Naive thymus-derived CD4-positive, alpha-beta T cell (primary cell): ENCODE measurements at regions not wholly inside any gene's neighbourhood (a gene's known extent, or its start where the extent isn't known, plus 50 kb on each side); places are given as distances from the start of the nearest gene placed in this dataset.

Experiments
- ATAC-seq: fragments of 150-1000 bp; cut with Tn5 transposase; 2 replicates; pipeline ENCODE4 v1.10.0; 2021; ENCODE audit warnings: mild to moderate bottlenecking, moderate library complexity
- CTCF ChIA-PET: fragments of 350-600 bp; sonication (Branson Sonifier 250); formaldehyde crosslinking; loops from one replicate; lab custom pipeline; 2021; ENCODE audit warnings: antibody characterized with exemption; lab: Charles Lee
- POLR2A ChIA-PET: fragments of 350-600 bp; sonication (Branson Sonifier 250); formaldehyde crosslinking; loops from one replicate; lab custom pipeline; 2021; ENCODE audit warnings: antibody characterized with exemption, inconsistent platforms; lab: Charles Lee
- DNase-seq, 9 donors: peaks; one replicate each; pipeline versions ENCODE4 v3.0.0 to v3.0.0-alpha.2; 2020 to 2022; ENCODE audit warnings: mixed read lengths in 1 of 9
- H3K27ac ChIP-seq: one replicate; pipeline ENCODE4 v1.7.0; 2013; ENCODE audit warnings: mild to moderate bottlenecking, low read depth, low read length, moderate library complexity
- H3K27me3 ChIP-seq, 2 donors: one replicate each; pipeline ENCODE4 v1.7.0; 2013; ENCODE audit warnings: low read length in 2 of 2, mild to moderate bottlenecking in 2 of 2, moderate library complexity in 2 of 2; ENCODE audit not compliant: control insufficient read depth in 2 of 2, insufficient read depth in 2 of 2
- H3K36me3 ChIP-seq, 3 experiments: 1 replicate in 2 of 3; 2 replicates in 1 of 3; pipeline ENCODE4 v1.7.0; 2013; ENCODE audit warnings: low read length in 3 of 3, mild to moderate bottlenecking in 3 of 3, moderate library complexity in 1 of 3; ENCODE audit not compliant: insufficient read depth in 3 of 3, control insufficient read depth in 2 of 3
- H3K4me1 ChIP-seq, 2 donors: one replicate each; pipeline ENCODE4 v1.7.0; 2013; ENCODE audit warnings: low read length in 2 of 2, mild to moderate bottlenecking in 2 of 2, moderate library complexity in 1 of 2; ENCODE audit not compliant: control insufficient read depth in 2 of 2, insufficient read depth in 2 of 2
- H3K4me3 ChIP-seq: 2 replicates; pipeline ENCODE4 v1.7.0; 2013; ENCODE audit warnings: mild to moderate bottlenecking, low read length
- H3K9me3 ChIP-seq, 3 experiments: 1 replicate in 2 of 3; 2 replicates in 1 of 3; pipeline ENCODE4 v1.7.0; 2013; ENCODE audit warnings: low read length in 3 of 3; ENCODE audit not compliant: control insufficient read depth in 2 of 3
- H3K27ac Mint-ChIP-seq, 9 donors: one replicate each; pipeline ENCODE4 v1.8.0; 2020 to 2022; ENCODE audit warnings: mixed read lengths in 9 of 9, mild to moderate bottlenecking in 8 of 9, moderate library complexity in 5 of 9, inconsistent platforms in 2 of 9
- H3K27me3 Mint-ChIP-seq, 5 donors: one replicate each; pipeline ENCODE4 v1.8.0; 2021 to 2022; ENCODE audit warnings: mixed read lengths in 5 of 5, mild to moderate bottlenecking in 1 of 5
- H3K36me3 Mint-ChIP-seq, 5 donors: one replicate each; pipeline ENCODE4 v1.8.0; 2020 to 2022; ENCODE audit warnings: mixed read lengths in 5 of 5, mild to moderate bottlenecking in 3 of 5, inconsistent platforms in 1 of 5
- H3K4me1 Mint-ChIP-seq, 7 donors: one replicate each; pipeline ENCODE4 v1.8.0; 2020 to 2022; ENCODE audit warnings: mixed read lengths in 7 of 7, mild to moderate bottlenecking in 3 of 7, inconsistent platforms in 1 of 7
- H3K4me3 Mint-ChIP-seq, 10 donors: one replicate each; pipeline ENCODE4 v1.8.0; 2020 to 2022; ENCODE audit warnings: mild to moderate bottlenecking in 10 of 10, mixed read lengths in 10 of 10, moderate library complexity in 6 of 10, inconsistent platforms in 2 of 10
- H3K9me3 Mint-ChIP-seq, 11 donors: one replicate each; pipeline ENCODE4 v1.8.0; 2020 to 2022; ENCODE audit warnings: mixed read lengths in 11 of 11, mild to moderate bottlenecking in 4 of 11, inconsistent platforms in 1 of 11, moderate library complexity in 1 of 11
- intact Hi-C, 2 donors: fragments of 100-400 bp; cut with micrococcal nuclease; formaldehyde crosslinking; loops; one replicate each; pipeline ENCODE4 v1.15.1; 2023

- no peaks in the 10 kb centered on the region for H3K27me3 ChIP-seq
- DNase-seq: no peak
- H3K36me3 ChIP-seq: no peaks in the 10 kb centered on the region
- no peaks in the 10 kb centered on the region for H3K9me3 ChIP-seq
- ATAC-seq: no peak
- CTCF ChIA-PET: no interaction called here
- no peak overlapping the region for H3K4me3 ChIP-seq
- Mint-ChIP-seq H3K27me3 (peaks cover 0 to 6% (median 0%) of the 10 kb centered on the region in 5 donors), H3K27ac (no peak overlapping the region), H3K4me3 (no peak overlapping the region), H3K9me3 (peaks cover 1 to 18% (median 5%) of the 10 kb centered on the region in 11 donors), H3K4me1 (no peaks in the 10 kb centered on the region), H3K36me3 (peaks cover 0 to 3% (median 0%) of the 10 kb centered on the region in 5 donors)
- no peaks in the 10 kb centered on the region for H3K4me1 ChIP-seq
- intact Hi-C loops: no loop called here
- H3K27ac ChIP-seq: no peak overlapping the region
- POLR2A ChIA-PET: no interaction called here
These were observed 208.1 kb upstream of the TENM4 start for GRCh38 chr11:79648766-79649520.

- H3K4me1 ChIP-seq: no peaks in the 10 kb centered on the region
- H3K27ac ChIP-seq: no peak overlapping the region
- H3K9me3 ChIP-seq: no peaks in the 10 kb centered on the region
- no peaks in the 10 kb centered on the region for H3K36me3 ChIP-seq
- intact Hi-C loops: no loop called here
- H3K4me3 ChIP-seq: no peak overlapping the region
- peaks cover 0 to 6% (median 0%) of the 10 kb centered on the region in 5 donors for H3K27me3 Mint-ChIP-seq
- H3K36me3 Mint-ChIP-seq: peaks cover 0 to 3% (median 0%) of the 10 kb centered on the region in 5 donors
- no peak overlapping the region for H3K27ac Mint-ChIP-seq
- ChIA-PET POLR2A (no interaction called here), CTCF (no interaction called here)
- ATAC-seq: no peak
- DNase-seq: no peak
- no peaks in the 10 kb centered on the region for H3K27me3 ChIP-seq
- H3K4me1 Mint-ChIP-seq: no peaks in the 10 kb centered on the region
- H3K9me3 Mint-ChIP-seq: peaks cover 0 to 11% (median 5%) of the 10 kb centered on the region in 11 donors
- H3K4me3 Mint-ChIP-seq: no peak overlapping the region
These were observed 196.4 kb upstream of the TENM4 start for GRCh38 chr11:79637219-79637618.

- H3K27ac ChIP-seq: no peak overlapping the region
- ATAC-seq (no peak), DNase-seq (no peak)
- H3K4me1 ChIP-seq: no peaks in the 10 kb centered on the region
- no peaks in the 10 kb centered on the region for H3K36me3 ChIP-seq
- no peaks in the 10 kb centered on the region for H3K27me3 Mint-ChIP-seq
- CTCF ChIA-PET: no interaction called here
- H3K27ac Mint-ChIP-seq: no peak overlapping the region
- peaks cover 0 to 9% (median 2%) of the 10 kb centered on the region in 11 donors for H3K9me3 Mint-ChIP-seq
- no peak overlapping the region for H3K4me3 Mint-ChIP-seq
- H3K36me3 Mint-ChIP-seq: no peaks in the 10 kb centered on the region
- H3K4me3 ChIP-seq: no peak overlapping the region
- POLR2A ChIA-PET: no interaction called here
- no peaks in the 10 kb centered on the region for H3K9me3 ChIP-seq
- H3K4me1 Mint-ChIP-seq: no peaks in the 10 kb centered on the region
- intact Hi-C loops: no loop called here
- no peaks in the 10 kb centered on the region for H3K27me3 ChIP-seq
These were observed 194.1 kb upstream of the TENM4 start for GRCh38 chr11:79634905-79635304.

- Mint-ChIP-seq H3K27ac (no peak overlapping the region), H3K27me3 (peaks cover 0 to 6% (median 0%) of the 10 kb centered on the region in 5 donors)
- CTCF ChIA-PET: no interaction called here
These were observed 186.5 kb upstream of the TENM4 start for GRCh38 chr11:79627281-79627680.

GRCh38 chr11:79626135-79627075 is 185.6 kb upstream of the TENM4 start:
- H3K27ac Mint-ChIP-seq: no peak overlapping the region
- no peak overlapping the region for H3K27ac ChIP-seq

More at GRCh38 chr11:79627281-79627680, 186.5 kb upstream of the TENM4 start:
- Histone ChIP-seq H3K36me3 (no peaks in the 10 kb centered on the region), H3K27ac (no peak overlapping the region), H3K9me3 (no peaks in the 10 kb centered on the region), H3K4me1 (no peaks in the 10 kb centered on the region), H3K4me3 (no peak overlapping the region), H3K27me3 (no peaks in the 10 kb centered on the region)
- ATAC-seq: no peak
- H3K4me1 Mint-ChIP-seq: no peaks in the 10 kb centered on the region
- no peaks in the 10 kb centered on the region for H3K36me3 Mint-ChIP-seq
- H3K9me3 Mint-ChIP-seq: peaks cover 0 to 7% (median 0%) of the 10 kb centered on the region in 11 donors
- no peak for DNase-seq
- intact Hi-C loops: no loop called here
- no peak overlapping the region for H3K4me3 Mint-ChIP-seq
- POLR2A ChIA-PET: no interaction called here

GRCh38 chr11:79623375-79623774 is 182.5 kb upstream of the TENM4 start:
- intact Hi-C loops: no loop called here
- Mint-ChIP-seq H3K27me3 (peaks cover 0 to 6% (median 0%) of the 10 kb centered on the region in 5 donors), H3K9me3 (peaks cover 0 to 11% (median 3%) of the 10 kb centered on the region in 11 donors), H3K27ac (no peak overlapping the region), H3K36me3 (no peaks in the 10 kb centered on the region), H3K4me1 (no peaks in the 10 kb centered on the region), H3K4me3 (no peak overlapping the region)
- CTCF ChIA-PET: no interaction called here
- Histone ChIP-seq H3K27me3 (no peaks in the 10 kb centered on the region), H3K4me1 (no peaks in the 10 kb centered on the region), H3K9me3 (no peaks in the 10 kb centered on the region), H3K36me3 (no peaks in the 10 kb centered on the region), H3K4me3 (no peak overlapping the region), H3K27ac (no peak overlapping the region)
- DNase-seq (no peak), ATAC-seq (no peak)
- POLR2A ChIA-PET: no interaction called here

More at GRCh38 chr11:79626135-79627075, 185.6 kb upstream of the TENM4 start:
- H3K27me3 Mint-ChIP-seq: peaks cover 0 to 6% (median 0%) of the 10 kb centered on the region in 5 donors
- H3K36me3 Mint-ChIP-seq: no peaks in the 10 kb centered on the region
- ATAC-seq (no peak), DNase-seq (no peak)
- peaks cover 0 to 7% (median 0%) of the 10 kb centered on the region in 11 donors for H3K9me3 Mint-ChIP-seq
- no peaks in the 10 kb centered on the region for H3K27me3 ChIP-seq
- H3K4me3 ChIP-seq: no peak overlapping the region
- POLR2A ChIA-PET: no interaction called here
- H3K36me3 ChIP-seq: no peaks in the 10 kb centered on the region
- intact Hi-C loops: no loop called here
- no peaks in the 10 kb centered on the region for H3K9me3 ChIP-seq
- H3K4me1 Mint-ChIP-seq: no peaks in the 10 kb centered on the region
- CTCF ChIA-PET: no interaction called here
- H3K4me1 ChIP-seq: no peaks in the 10 kb centered on the region
- no peak overlapping the region for H3K4me3 Mint-ChIP-seq
